HepG2 (cell line): ENCODE measurements at regions not wholly inside any gene's neighbourhood (a gene's known extent, or its start where the extent isn't known, plus 50 kb on each side); places are given as distances from the start of the nearest gene placed in this dataset.

Experiments
- ATAC-seq: fragments of 200-7000 bp; cut with Tn5 transposase; 3 replicates; pipeline ENCODE4 v1.9.1; 2020; ENCODE audit warnings: mild to moderate bottlenecking, moderate library complexity
- BruUV-seq: library from RNA; stranded (reverse); fragments of 400-500 nt; replicated peaks from 2 replicates; lab custom pipeline; 2021; lab: Mats Ljungman, UMichigan
- CTCF ChIA-PET: fragments of 300-600 bp; formaldehyde crosslinking; extraction: SDS; loops from one replicate; lab custom pipeline; 2021; ENCODE audit warnings: low total read pairs, inconsistent platforms, low intra/inter-chr PET ratio; lab: Yijun Ruan, JAX
- POLR2A ChIA-PET: fragments of 350-600 bp; sonication (Branson Sonifier 250); formaldehyde crosslinking; loops from one replicate; lab custom pipeline; 2020; ENCODE audit warnings: antibody characterized with exemption, inconsistent platforms; lab: Yijun Ruan, JAX
- DNase-seq: peaks from one replicate; pipeline ENCODE4 v3.0.0-alpha.2; 2015; ENCODE audit warnings: low spot score
- FAIRE-seq: peaks from 3 replicates; lab custom pipeline; 2011; peaks lifted over from hg19 to GRCh38; lab: Jason Lieb, UNC
- H2AFZ ChIP-seq: one replicate; pipeline ENCODE4 v1.6.1; 2011; ENCODE audit warnings: low read length, inconsistent platforms
- H3K27ac ChIP-seq: fragments of 300-600 bp; 3 replicates; pipeline ENCODE4 v1.8.0; 2011; ENCODE audit warnings: mixed run types, mild to moderate bottlenecking, mixed read lengths, low read length, inconsistent platforms; ENCODE audit not compliant: insufficient read depth; ENCODE audit errors: extremely low read length
- H3K27me3 ChIP-seq, 2 experiments: fragments of 200-600 bp in 1 of 2; 2 replicates in 1 of 2; 3 replicates in 1 of 2; pipeline versions ENCODE4 v1.6.0 to v1.8.0; 2011; ENCODE audit warnings: low read length in 2 of 2, mild to moderate bottlenecking in 2 of 2, moderate library complexity in 2 of 2, inconsistent platforms in 1 of 2; ENCODE audit not compliant: insufficient read depth in 2 of 2, control insufficient read depth in 1 of 2
- H3K36me3 ChIP-seq, 2 experiments: fragments of 200-600 bp in 1 of 2; replicated peaks in 1 of 2; 2 replicates in 1 of 2; 3 replicates in 1 of 2; pipeline versions ENCODE4 v1.5.1 to v1.8.0; 2011; ENCODE audit warnings: low read length in 2 of 2, inconsistent platforms in 1 of 2; ENCODE audit not compliant: insufficient read depth in 2 of 2, control insufficient read depth in 1 of 2
- H3K4me1 ChIP-seq: 2 replicates; pipeline ENCODE4 v1.5.1; 2012; ENCODE audit warnings: low read length, inconsistent platforms; ENCODE audit not compliant: insufficient read depth
- H3K4me2 ChIP-seq: 2 replicates; pipeline ENCODE4 v1.6.0; 2011; ENCODE audit warnings: low read depth, low read length, inconsistent platforms
- H3K4me3 ChIP-seq, 3 experiments: fragments of 200-600 bp in 1 of 3; sonication (generic), shearing (Covaris generic) in 1 of 3; replicated peaks in 1 of 3; 2 replicates each; pipeline ENCODE4 v1.5.1; 2011 to 2016; ENCODE audit warnings: low read length in 3 of 3, inconsistent platforms in 2 of 3, low read depth in 2 of 3, mild to moderate bottlenecking in 2 of 3, control low read depth in 1 of 3, mixed read lengths in 1 of 3; ENCODE audit not compliant: insufficient read depth in 1 of 3
- H3K79me2 ChIP-seq: one replicate; pipeline ENCODE4 v1.6.1; 2011; ENCODE audit warnings: low read length, inconsistent platforms; ENCODE audit not compliant: insufficient read depth
- H3K9ac ChIP-seq: 2 replicates; pipeline ENCODE4 v1.6.0; 2011; ENCODE audit warnings: mild to moderate bottlenecking, low read depth, low read length, inconsistent platforms; ENCODE audit not compliant: insufficient read depth
- H3K9me3 ChIP-seq: 2 replicates; pipeline ENCODE4 v1.5.1; 2012; ENCODE audit warnings: mild to moderate bottlenecking, low read length
- H4K20me1 ChIP-seq: 2 replicates; pipeline ENCODE4 v1.6.0; 2011; ENCODE audit warnings: inconsistent platforms, mild to moderate bottlenecking, low read length, moderate library complexity; ENCODE audit not compliant: insufficient read depth
- ARNT ChIP-seq: fragments of 450-650 bp; IDR thresholded peaks from 2 replicates; pipeline ENCODE4 v1.6.1; 2017
- CREM ChIP-seq, 2 experiments: sonication (generic) in 1 of 2; formaldehyde crosslinking in 1 of 2; IDR thresholded peaks; 2 replicates each; pipeline versions ENCODE4 v1.4.0 to v1.6.1; 2016 to 2020; ENCODE audit warnings: antibody characterized with exemption in 1 of 2, mild to moderate bottlenecking in 1 of 2, missing genetic modification reagents in 1 of 2
- EZH2 ChIP-seq: conservative IDR thresholded peaks from 2 replicates; pipeline ENCODE4 v1.6.1; 2012; ENCODE audit warnings: mild to moderate bottlenecking, low read depth, low read length, moderate library complexity
- FIP1L1 ChIP-seq: fragments of 200-400 bp; formaldehyde crosslinking; IDR thresholded peaks from 2 replicates; pipeline ENCODE4 v1.6.1; 2018; ENCODE audit warnings: low read depth, mild to moderate bottlenecking, low read length, moderate library complexity, borderline replicate concordance; ENCODE audit not compliant: insufficient read depth
- HNRNPLL ChIP-seq: fragments of 200-400 bp; formaldehyde crosslinking; IDR thresholded peaks from 2 replicates; pipeline ENCODE4 v1.6.1; 2017; ENCODE audit warnings: mild to moderate bottlenecking, low read depth, low read length; ENCODE audit not compliant: poor library complexity, severe bottlenecking
- MTA1 ChIP-seq: sonication (generic); formaldehyde crosslinking; IDR thresholded peaks from 2 replicates; pipeline ENCODE4 v1.4.0; 2020; ENCODE audit warnings: missing genetic modification reagents, mild to moderate bottlenecking, borderline replicate concordance
- RXRB ChIP-seq: IDR thresholded peaks from 2 replicates; pipeline ENCODE4 v1.6.1; 2016; ENCODE audit warnings: borderline replicate concordance, missing genetic modification reagents, missing compliant biosample characterization
- SNAI1 ChIP-seq: sonication (generic); formaldehyde crosslinking; IDR thresholded peaks from 2 replicates; pipeline ENCODE4 v1.5.0; 2020; ENCODE audit warnings: mild to moderate bottlenecking, missing genetic modification reagents, borderline replicate concordance
- WGBS: methylation state at CpG from one replicate; pipeline ENCODE4 v1.1.6; 2017; ENCODE audit warnings: low lambda C conversion rate; 5-methylcytosine and 5-hydroxymethylcytosine counted together
- in situ Hi-C: cut with HindIII; loops from 2 replicates; pipeline ENCODE4 v1.10.0; 2017; ENCODE audit warnings: low pct_unique_long_range_greater_than_20kb; ENCODE audit not compliant: extremely low pct_ligation_motif_present
- intact Hi-C: fragments of 100-400 bp; cut with micrococcal nuclease; formaldehyde crosslinking; loops from one replicate; pipeline ENCODE4 v1.10.0; 2022; ENCODE audit not compliant: unreplicated experiment
- TF ChIP-seq, protein P1 (sequence below): sonication (generic); formaldehyde crosslinking; IDR thresholded peaks from 2 replicates; pipeline ENCODE4 v1.4.0; 2020; ENCODE audit warnings: missing genetic modification reagents, mild to moderate bottlenecking, borderline replicate concordance
- TF ChIP-seq, protein P2 (sequence below): sonication (generic); formaldehyde crosslinking; IDR thresholded peaks from 2 replicates; pipeline ENCODE4 v1.4.0; 2020; ENCODE audit warnings: missing genetic modification reagents
- TF ChIP-seq, protein P3 (sequence below): sonication (generic); formaldehyde crosslinking; IDR thresholded peaks from 2 replicates; pipeline ENCODE4 v1.5.0; 2020; ENCODE audit warnings: mild to moderate bottlenecking, missing genetic modification reagents
- TF ChIP-seq, protein P4 (sequence below): sonication (generic); formaldehyde crosslinking; IDR thresholded peaks from 2 replicates; pipeline ENCODE4 v1.8.0; 2022; ENCODE audit warnings: mild to moderate bottlenecking, missing genetic modification reagents, moderate library complexity

DNA sequence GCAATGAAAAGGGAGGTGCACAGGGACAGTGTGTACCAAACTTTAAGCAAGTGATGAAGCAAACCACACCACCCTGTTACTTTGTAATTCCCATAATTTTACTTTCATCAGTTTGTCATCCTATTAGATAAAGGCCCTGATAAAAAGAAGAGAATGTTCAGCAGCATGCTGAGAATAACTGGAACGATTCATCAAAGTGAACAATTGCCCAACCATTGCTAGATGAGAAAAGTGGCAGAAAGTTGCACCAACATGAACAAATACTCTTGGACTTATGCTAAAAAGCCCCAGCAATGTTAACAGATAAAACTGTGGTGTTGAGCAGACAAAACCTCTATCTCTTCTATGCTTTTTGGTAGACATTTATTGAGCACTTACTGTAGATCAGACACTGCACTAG is 75.5 kb upstream of the PCGF5 start (continued):
- TF ChIP-seq RXRB (CRISPR knock-in tag) = no peak
- no peak for TF ChIP-seq EZH2
- no peak for TF ChIP-seq MTA1
- TF ChIP-seq, protein P1, sequence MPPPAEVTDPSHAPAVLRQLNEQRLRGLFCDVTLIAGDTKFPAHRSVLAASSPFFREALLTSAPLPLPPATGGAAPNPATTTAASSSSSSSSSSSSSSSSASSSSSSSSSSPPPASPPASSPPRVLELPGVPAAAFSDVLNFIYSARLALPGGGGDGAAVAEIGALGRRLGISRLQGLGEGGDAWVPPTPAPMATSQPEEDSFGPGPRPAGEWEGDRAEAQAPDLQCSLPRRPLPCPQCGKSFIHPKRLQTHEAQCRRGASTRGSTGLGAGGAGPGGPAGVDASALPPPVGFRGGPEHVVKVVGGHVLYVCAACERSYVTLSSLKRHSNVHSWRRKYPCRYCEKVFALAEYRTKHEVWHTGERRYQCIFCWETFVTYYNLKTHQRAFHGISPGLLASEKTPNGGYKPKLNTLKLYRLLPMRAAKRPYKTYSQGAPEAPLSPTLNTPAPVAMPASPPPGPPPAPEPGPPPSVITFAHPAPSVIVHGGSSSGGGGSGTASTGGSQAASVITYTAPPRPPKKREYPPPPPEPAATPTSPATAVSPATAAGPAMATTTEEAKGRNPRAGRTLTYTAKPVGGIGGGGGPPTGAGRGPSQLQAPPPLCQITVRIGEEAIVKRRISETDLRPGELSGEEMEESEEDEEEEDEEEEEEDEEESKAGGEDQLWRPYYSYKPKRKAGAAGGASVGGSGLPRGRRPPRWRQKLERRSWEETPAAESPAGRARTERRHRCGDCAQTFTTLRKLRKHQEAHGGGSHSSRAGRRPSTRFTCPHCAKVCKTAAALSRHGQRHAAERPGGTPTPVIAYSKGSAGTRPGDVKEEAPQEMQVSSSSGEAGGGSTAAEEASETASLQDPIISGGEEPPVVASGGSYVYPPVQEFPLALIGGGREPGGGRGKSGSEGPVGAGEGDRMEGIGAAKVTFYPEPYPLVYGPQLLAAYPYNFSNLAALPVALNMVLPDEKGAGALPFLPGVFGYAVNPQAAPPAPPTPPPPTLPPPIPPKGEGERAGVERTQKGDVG (CRISPR knock-in tag) = no peak

DNA sequence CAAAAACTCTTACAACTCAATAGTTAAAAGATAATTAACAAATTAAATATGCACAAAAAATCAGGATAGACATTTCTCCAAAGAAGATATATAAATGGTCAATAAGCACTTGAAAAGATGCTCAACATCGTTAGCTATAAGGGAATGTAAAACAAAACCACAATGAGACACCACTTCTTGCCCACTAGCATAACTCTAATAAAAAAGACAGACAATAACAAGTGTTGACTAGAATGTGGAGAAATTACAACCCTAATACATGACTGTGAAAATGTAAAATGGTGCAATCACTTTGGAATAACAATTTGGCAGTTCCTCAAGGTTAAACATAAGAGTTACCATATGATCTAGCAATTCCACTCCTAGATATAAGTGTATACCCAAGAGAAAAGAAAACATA is 74.3 kb upstream of the PCGF5 start:
- H3K4me3 ChIP-seq = no peak overlapping the region
- H3K4me2 ChIP-seq = no peak overlapping the region
- intact Hi-C loops = no loop called here
- BruUV-seq = no TSS peak
- H4K20me1 ChIP-seq = no peaks in the 10 kb centered on the region
- in situ Hi-C loops = no loop called here
- DNase-seq (no peak), ATAC-seq (no peak), FAIRE-seq (no peak)
- H3K27ac ChIP-seq = no peak overlapping the region
- POLR2A ChIA-PET = interaction anchor here (0.6 kb wide), 1 partner anchor 68 kb away, joined by 3 read pairs; no protein-coding TSS in a partner anchor
- H3K9ac ChIP-seq = no peak overlapping the region
- no peaks in the 10 kb centered on the region for H3K9me3 ChIP-seq
- CTCF ChIA-PET = no interaction called here
- H3K79me2 ChIP-seq = no peaks in the 10 kb centered on the region
- H3K27me3 ChIP-seq = no peaks in the 10 kb centered on the region
- no peak overlapping the region for H2AFZ ChIP-seq
- 4% methylated on average over 1 of the region's 1 CpG for WGBS
- no peaks in the 10 kb centered on the region for H3K4me1 ChIP-seq
- no peaks in the 10 kb centered on the region for H3K36me3 ChIP-seq
- TF ChIP-seq CREM (IDR thresholded peaks at IDR 0.05) (no peak), CREM (CRISPR knock-in tag; IDR thresholded peaks at IDR 0.05) (no peak), HNRNPLL (no peak), ARNT (no peak), SNAI1 (no peak), FIP1L1 (no peak)
- TF ChIP-seq, protein P2, sequence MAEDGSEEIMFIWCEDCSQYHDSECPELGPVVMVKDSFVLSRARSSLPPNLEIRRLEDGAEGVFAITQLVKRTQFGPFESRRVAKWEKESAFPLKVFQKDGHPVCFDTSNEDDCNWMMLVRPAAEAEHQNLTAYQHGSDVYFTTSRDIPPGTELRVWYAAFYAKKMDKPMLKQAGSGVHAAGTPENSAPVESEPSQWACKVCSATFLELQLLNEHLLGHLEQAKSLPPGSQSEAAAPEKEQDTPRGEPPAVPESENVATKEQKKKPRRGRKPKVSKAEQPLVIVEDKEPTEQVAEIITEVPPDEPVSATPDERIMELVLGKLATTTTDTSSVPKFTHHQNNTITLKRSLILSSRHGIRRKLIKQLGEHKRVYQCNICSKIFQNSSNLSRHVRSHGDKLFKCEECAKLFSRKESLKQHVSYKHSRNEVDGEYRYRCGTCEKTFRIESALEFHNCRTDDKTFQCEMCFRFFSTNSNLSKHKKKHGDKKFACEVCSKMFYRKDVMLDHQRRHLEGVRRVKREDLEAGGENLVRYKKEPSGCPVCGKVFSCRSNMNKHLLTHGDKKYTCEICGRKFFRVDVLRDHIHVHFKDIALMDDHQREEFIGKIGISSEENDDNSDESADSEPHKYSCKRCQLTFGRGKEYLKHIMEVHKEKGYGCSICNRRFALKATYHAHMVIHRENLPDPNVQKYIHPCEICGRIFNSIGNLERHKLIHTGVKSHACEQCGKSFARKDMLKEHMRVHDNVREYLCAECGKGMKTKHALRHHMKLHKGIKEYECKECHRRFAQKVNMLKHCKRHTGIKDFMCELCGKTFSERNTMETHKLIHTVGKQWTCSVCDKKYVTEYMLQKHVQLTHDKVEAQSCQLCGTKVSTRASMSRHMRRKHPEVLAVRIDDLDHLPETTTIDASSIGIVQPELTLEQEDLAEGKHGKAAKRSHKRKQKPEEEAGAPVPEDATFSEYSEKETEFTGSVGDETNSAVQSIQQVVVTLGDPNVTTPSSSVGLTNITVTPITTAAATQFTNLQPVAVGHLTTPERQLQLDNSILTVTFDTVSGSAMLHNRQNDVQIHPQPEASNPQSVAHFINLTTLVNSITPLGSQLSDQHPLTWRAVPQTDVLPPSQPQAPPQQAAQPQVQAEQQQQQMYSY (CRISPR knock-in tag) = no peak
- TF ChIP-seq, protein P3, sequence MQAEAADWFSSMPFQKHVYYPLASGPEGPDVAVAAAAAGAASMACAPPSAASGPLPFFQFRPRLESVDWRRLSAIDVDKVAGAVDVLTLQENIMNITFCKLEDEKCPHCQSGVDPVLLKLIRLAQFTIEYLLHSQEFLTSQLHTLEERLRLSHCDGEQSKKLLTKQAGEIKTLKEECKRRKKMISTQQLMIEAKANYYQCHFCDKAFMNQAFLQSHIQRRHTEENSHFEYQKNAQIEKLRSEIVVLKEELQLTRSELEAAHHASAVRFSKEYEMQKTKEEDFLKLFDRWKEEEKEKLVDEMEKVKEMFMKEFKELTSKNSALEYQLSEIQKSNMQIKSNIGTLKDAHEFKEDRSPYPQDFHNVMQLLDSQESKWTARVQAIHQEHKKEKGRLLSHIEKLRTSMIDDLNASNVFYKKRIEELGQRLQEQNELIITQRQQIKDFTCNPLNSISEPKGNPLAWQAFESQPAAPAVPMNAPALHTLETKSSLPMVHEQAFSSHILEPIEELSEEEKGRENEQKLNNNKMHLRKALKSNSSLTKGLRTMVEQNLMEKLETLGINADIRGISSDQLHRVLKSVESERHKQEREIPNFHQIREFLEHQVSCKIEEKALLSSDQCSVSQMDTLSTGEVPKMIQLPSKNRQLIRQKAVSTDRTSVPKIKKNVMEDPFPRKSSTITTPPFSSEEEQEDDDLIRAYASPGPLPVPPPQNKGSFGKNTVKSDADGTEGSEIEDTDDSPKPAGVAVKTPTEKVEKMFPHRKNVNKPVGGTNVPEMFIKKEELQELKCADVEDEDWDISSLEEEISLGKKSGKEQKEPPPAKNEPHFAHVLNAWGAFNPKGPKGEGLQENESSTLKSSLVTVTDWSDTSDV (CRISPR knock-in tag) = no peak
- TF ChIP-seq, protein P4, sequence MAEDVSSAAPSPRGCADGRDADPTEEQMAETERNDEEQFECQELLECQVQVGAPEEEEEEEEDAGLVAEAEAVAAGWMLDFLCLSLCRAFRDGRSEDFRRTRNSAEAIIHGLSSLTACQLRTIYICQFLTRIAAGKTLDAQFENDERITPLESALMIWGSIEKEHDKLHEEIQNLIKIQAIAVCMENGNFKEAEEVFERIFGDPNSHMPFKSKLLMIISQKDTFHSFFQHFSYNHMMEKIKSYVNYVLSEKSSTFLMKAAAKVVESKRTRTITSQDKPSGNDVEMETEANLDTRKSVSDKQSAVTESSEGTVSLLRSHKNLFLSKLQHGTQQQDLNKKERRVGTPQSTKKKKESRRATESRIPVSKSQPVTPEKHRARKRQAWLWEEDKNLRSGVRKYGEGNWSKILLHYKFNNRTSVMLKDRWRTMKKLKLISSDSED (CRISPR knock-in tag) = no peak
